ENCODE measurements at regions not wholly inside any gene's neighbourhood (a gene's known extent, or its start where the extent isn't known, plus 50 kb on each side); places are given as distances from the start of the nearest gene placed in this dataset.
"Not testable (repeated sequence)": the region's sequence is repeated elsewhere in the genome, so short reads cannot be mapped to it uniquely, and the experiment has no call there.

- BruUV-seq (replicated peaks): no TSS peak
- Histone ChIP-seq H3K9me2 (replicated peaks; ENCODE audit: low read length) (no peaks in the 10 kb centered on the region; the same call in 1 of the 2 replicates), H3K4me3 (ENCODE audit: low read length) (no peak overlapping the region), H3K9ac (ENCODE audit: low read length) (no peak overlapping the region), H3K4me1 (ENCODE audit: insufficient read depth, low read length) (no peaks in the 10 kb centered on the region), H3K27ac (ENCODE audit: low read length) (no peak overlapping the region), H4K20me1 (ENCODE audit: low read length) (no peaks in the 10 kb centered on the region), H3K79me2 (ENCODE audit: low read length) (no peaks in the 10 kb centered on the region), H3F3A (ENCODE audit: low read length, unreplicated experiment) (no peaks in the 10 kb centered on the region), H3K9me3 (ENCODE audit: low read length) (0 out of 2 replicates have a peak, but pooled peaks cover 4% of the 10 kb centered on the region), H3K36me3 (ENCODE audit: low read depth, low read length) (no peaks in the 10 kb centered on the region), H3K4me2 (ENCODE audit: low read length) (no peak overlapping the region), H3K27me3 (ENCODE audit: low read length) (no peaks in the 10 kb centered on the region), H2AFZ (ENCODE audit: low read length) (0 out of 2 replicates have a peak overlapping the region, but pooled peaks have one; percentile 6)
- ChIA-PET POLR2A (ENCODE audit: unreplicated experiment) (interaction anchor here (0.8 kb wide), 1 partner anchor 54 kb away, joined by 5 read pairs; no protein-coding TSS in a partner anchor), CTCF (no interaction called here)
- ATAC-seq (peak; percentile 27; the same call in 1 of the 2 replicates), DNase-seq (no peak)
- intact Hi-C loops (cut with micrococcal nuclease): no loop called here
- TF ChIP-seq CTCF (conservative IDR thresholded peaks at IDR 0.05; ENCODE audit: low read depth, low read length) (no peak), EZH2 (IDR thresholded peaks at IDR 0.05; ENCODE audit: low read length, unreplicated experiment) (no peak), EZH2phosphoT487 (IDR thresholded peaks at IDR 0.05; ENCODE audit: borderline replicate concordance, low read length) (no peak)
These were observed 97.2 kb upstream of the LYPLAL1 start for GRCh38 chr1:219076326-219076937.

- POLR2A ChIA-PET (ENCODE audit: unreplicated experiment): not testable (repeated sequence)
These were observed 95.9 kb upstream of the LYPLAL1 start for GRCh38 chr1:219077767-219078166.

GRCh38 chr1:219081943-219082925 lies 91.4 kb upstream of the LYPLAL1 start:
- DNase-seq: no peak
- Histone ChIP-seq H3K9me2 (replicated peaks; ENCODE audit: low read length) (no peaks in the 10 kb centered on the region), H3K9me3 (ENCODE audit: low read length) (no peaks in the 10 kb centered on the region), H3K4me2 (ENCODE audit: low read length) (no peak overlapping the region), H3K79me2 (ENCODE audit: low read length) (no peaks in the 10 kb centered on the region), H3K27me3 (ENCODE audit: low read length) (no peaks in the 10 kb centered on the region), H3K27ac (ENCODE audit: low read length) (no peak overlapping the region), H3K9ac (ENCODE audit: low read length) (no peak overlapping the region), H2AFZ (ENCODE audit: low read length) (no peak overlapping the region), H3K4me1 (ENCODE audit: insufficient read depth, low read length) (peaks cover 27% of the 10 kb centered on the region), H3F3A (ENCODE audit: low read length, unreplicated experiment) (no peaks in the 10 kb centered on the region), H3K36me3 (ENCODE audit: low read depth, low read length) (no peaks in the 10 kb centered on the region), H4K20me1 (ENCODE audit: low read length) (no peaks in the 10 kb centered on the region), H3K4me3 (ENCODE audit: low read length) (no peak overlapping the region)
- ATAC-seq: no peak
- ChIA-PET CTCF (no interaction called here), POLR2A (ENCODE audit: unreplicated experiment) (no interaction called here)
- no TSS peak for BruUV-seq (replicated peaks)
- intact Hi-C loops (cut with micrococcal nuclease): no loop called here
- TF ChIP-seq EZH2phosphoT487 (IDR thresholded peaks at IDR 0.05; ENCODE audit: borderline replicate concordance, low read length) (no peak), CTCF (conservative IDR thresholded peaks at IDR 0.05; ENCODE audit: low read depth, low read length) (no peak), EZH2 (IDR thresholded peaks at IDR 0.05; ENCODE audit: low read length, unreplicated experiment) (no peak)

More at GRCh38 chr1:219077767-219078166, 95.9 kb upstream of the LYPLAL1 start:
- H3K36me3 ChIP-seq (ENCODE audit: low read depth, low read length); H3F3A ChIP-seq (ENCODE audit: low read length, unreplicated experiment); BruUV-seq (replicated peaks); H3K4me2 ChIP-seq (ENCODE audit: low read length); DNase-seq; H4K20me1 ChIP-seq (ENCODE audit: low read length); H2AFZ ChIP-seq (ENCODE audit: low read length); CTCF ChIA-PET; H3K9me2 ChIP-seq (replicated peaks; ENCODE audit: low read length); H3K79me2 ChIP-seq (ENCODE audit: low read length); H3K9me3 ChIP-seq (ENCODE audit: low read length); H3K27ac ChIP-seq (ENCODE audit: low read length); H3K27me3 ChIP-seq (ENCODE audit: low read length); H3K4me3 ChIP-seq (ENCODE audit: low read length); ATAC-seq; H3K4me1 ChIP-seq (ENCODE audit: insufficient read depth, low read length); H3K9ac ChIP-seq (ENCODE audit: low read length); intact Hi-C loops (cut with micrococcal nuclease): not testable (repeated sequence)
